ENCODE measurements at regions not wholly inside any gene's neighbourhood (a gene's known extent, or its start where the extent isn't known, plus 50 kb on each side); places are given as distances from the start of the nearest gene placed in this dataset. TPM values are rescaled to one million over a fixed set of nuclear protein-coding genes. Genes with fewer than 3 reads are reported as not detected.

Small RNAs in the stretch of these regions (small RNA-seq; reads per million reads assigned to genes)
- gene RF00017 = not detected
- gene SCARNA16 = not detected
